ENCODE measurements at regions not wholly inside any gene's neighbourhood (a gene's known extent, or its start where the extent isn't known, plus 50 kb on each side); places are given as distances from the start of the nearest gene placed in this dataset.

GRCh38 chr7:96789914-96790313 lies 80.3 kb upstream of the SEM1 start:
- BruUV-seq (replicated peaks), result no TSS peak
- no peaks in the 10 kb centered on the region for H3K4me1 ChIP-seq (ENCODE audit: control insufficient read depth in 1 of 2, insufficient read depth in 2 of 2, low read length in 2 of 2)
- H3K79me2 ChIP-seq (ENCODE audit: insufficient read depth, low read length), result no peaks in the 10 kb centered on the region
- no peak for DNase-seq (ENCODE audit: low read depth, low spot score)
- RAD21 ChIA-PET (ENCODE audit: low non-redundant PET in 1 of 2, low total read pairs in 2 of 2, uncharacterized antibody in 2 of 2, unreplicated experiment in 2 of 2), result no interaction called here
- intact Hi-C loops (cut with micrococcal nuclease), result no loop called here
- CTCF ChIA-PET, result no interaction called here
- H3K9me3 ChIP-seq (ENCODE audit: control insufficient read depth in 1 of 2, insufficient read depth in 1 of 2, low read depth in 1 of 2, low read length in 2 of 2), result no peaks in the 10 kb centered on the region
- no peak overlapping the region for H3K4me2 ChIP-seq (ENCODE audit: low read length)
- H3K27me3 ChIP-seq (ENCODE audit: insufficient read depth, low read length), result peaks cover 67% of the 10 kb centered on the region
- ATAC-seq, result no peak
- H3K9ac ChIP-seq (ENCODE audit: low read length), result no peak overlapping the region
- no peaks in the 10 kb centered on the region for H3K9me2 ChIP-seq (ENCODE audit: insufficient read depth)
- no peak overlapping the region for H3K4me3 ChIP-seq (replicated peaks in 1 of 2; ENCODE audit: low read depth in 1 of 2, low read length in 2 of 2)
- TF ChIP-seq SRF (IDR thresholded peaks at IDR 0.05; ENCODE audit: low read depth) (no peak), ATF3 (IDR thresholded peaks at IDR 0.05) (no peak), YY1 (IDR thresholded peaks at IDR 0.05; ENCODE audit: extremely low read depth, insufficient replicate concordance, low read depth, low read length) (no peak), EZH2 (IDR thresholded peaks at IDR 0.05) (no peak), JUND (IDR thresholded peaks at IDR 0.05) (no peak), CTCF (IDR thresholded peaks at IDR 0.05 in 2 of 3, conservative IDR thresholded peaks at IDR 0.05 in 1 of 3; ENCODE audit: borderline replicate concordance in 1 of 3, insufficient read depth in 1 of 3, low read depth in 2 of 3, low read length in 2 of 3) (no peak)
- H3K27ac ChIP-seq (ENCODE audit: low read depth, low read length), result no peak overlapping the region
- H4K20me1 ChIP-seq (ENCODE audit: insufficient read depth), result no peaks in the 10 kb centered on the region
- POLR2A ChIA-PET, result no interaction called here
- no peaks in the 10 kb centered on the region for H3K36me3 ChIP-seq (ENCODE audit: control insufficient read depth in 1 of 2, insufficient read depth in 2 of 2, low read length in 2 of 2)
- H2AFZ ChIP-seq (ENCODE audit: low read depth, low read length, poor library complexity, severe bottlenecking), result no peak overlapping the region

GRCh38 chr7:96792115-96792514 lies 82.5 kb upstream of the SEM1 start:
- no peak overlapping the region for H3K9ac ChIP-seq (ENCODE audit: low read length)
- ChIA-PET CTCF (no interaction called here), RAD21 (ENCODE audit: low non-redundant PET in 1 of 2, low total read pairs in 2 of 2, uncharacterized antibody in 2 of 2, unreplicated experiment in 2 of 2) (no interaction called here), POLR2A (no interaction called here)
- BruUV-seq (replicated peaks), result no TSS peak
- intact Hi-C loops (cut with micrococcal nuclease), result no loop called here
- TF ChIP-seq ZNF274 (IDR thresholded peaks at IDR 0.05; ENCODE audit: low read depth, low read length) (no peak), POLR2AphosphoS5 (IDR thresholded peaks at IDR 0.05; ENCODE audit: low read depth, low read length) (no peak), CEBPB (IDR thresholded peaks at IDR 0.05; ENCODE audit: low read depth) (no peak), RAD21 (IDR thresholded peaks at IDR 0.05; ENCODE audit: low read depth) (no peak), EZH2phosphoT487 (IDR thresholded peaks at IDR 0.05; ENCODE audit: borderline replicate concordance) (no peak), ATF3 (IDR thresholded peaks at IDR 0.05) (no peak), CBX3 (IDR thresholded peaks at IDR 0.05; ENCODE audit: low read depth) (no peak)
- no peaks in the 10 kb centered on the region for H3K9me3 ChIP-seq (ENCODE audit: control insufficient read depth in 1 of 2, insufficient read depth in 1 of 2, low read depth in 1 of 2, low read length in 2 of 2)
- H4K20me1 ChIP-seq (ENCODE audit: insufficient read depth), result no peaks in the 10 kb centered on the region
- no peaks in the 10 kb centered on the region for H3K4me1 ChIP-seq (ENCODE audit: control insufficient read depth in 1 of 2, insufficient read depth in 2 of 2, low read length in 2 of 2)
- no peak overlapping the region for H3K4me2 ChIP-seq (ENCODE audit: low read length)
- no peaks in the 10 kb centered on the region for H3K79me2 ChIP-seq (ENCODE audit: insufficient read depth, low read length)
- H2AFZ ChIP-seq (ENCODE audit: low read depth, low read length, poor library complexity, severe bottlenecking), result no peak overlapping the region
- no peak overlapping the region for H3K27ac ChIP-seq (ENCODE audit: low read depth, low read length)
- peaks cover 69% of the 10 kb centered on the region for H3K27me3 ChIP-seq (ENCODE audit: insufficient read depth, low read length)
- DNase-seq (ENCODE audit: low read depth, low spot score) (no peak), ATAC-seq (no peak)
- no peak overlapping the region for H3K4me3 ChIP-seq (replicated peaks in 1 of 2; ENCODE audit: low read depth in 1 of 2, low read length in 2 of 2)
- H3K9me2 ChIP-seq (ENCODE audit: insufficient read depth), result no peaks in the 10 kb centered on the region
- H3K36me3 ChIP-seq (ENCODE audit: control insufficient read depth in 1 of 2, insufficient read depth in 2 of 2, low read length in 2 of 2), result no peaks in the 10 kb centered on the region
